MM.1S (cell line): ENCODE measurements at regions not wholly inside any gene's neighbourhood (a gene's known extent, or its start where the extent isn't known, plus 50 kb on each side); places are given as distances from the start of the nearest gene placed in this dataset.

Experiments used
- DNase-seq: peaks from one replicate; pipeline ENCODE4 v3.0.0-alpha.2; 2015
- H2AFZ ChIP-seq: fragments of 300-600 bp; sonication (generic); 2 replicates; pipeline ENCODE4 v1.6.0; 2016; ENCODE audit warnings: antibody characterized with exemption, low read length
- H3F3A ChIP-seq: fragments of 300-600 bp; sonication (generic); 2 replicates; pipeline ENCODE4 v1.6.1; 2016; ENCODE audit warnings: mild to moderate bottlenecking, antibody characterized with exemption, low read length, moderate library complexity, mixed read lengths; ENCODE audit not compliant: insufficient read depth
- H3K27ac ChIP-seq: fragments of 300-600 bp; sonication (generic); 2 replicates; pipeline ENCODE4 v1.5.1; 2016; ENCODE audit warnings: mild to moderate bottlenecking, low read length
- H3K27me3 ChIP-seq: fragments of 300-600 bp; sonication (generic); replicated peaks from 2 replicates; pipeline ENCODE4 v1.6.0; 2016; ENCODE audit warnings: low read length; ENCODE audit not compliant: insufficient read depth
- H3K36me3 ChIP-seq: fragments of 300-600 bp; sonication (generic); replicated peaks from 2 replicates; pipeline ENCODE4 v1.6.1; 2016; ENCODE audit warnings: mild to moderate bottlenecking, low read length, mixed read lengths; ENCODE audit not compliant: insufficient read depth
- H3K4me1 ChIP-seq: fragments of 300-600 bp; sonication (generic); 2 replicates; pipeline ENCODE4 v1.6.1; 2016; ENCODE audit warnings: low read length, mixed read lengths
- H3K4me2 ChIP-seq: fragments of 300-600 bp; sonication (generic); 2 replicates; pipeline ENCODE4 v1.6.0; 2016; ENCODE audit warnings: low read depth, low read length
- H3K4me3 ChIP-seq: fragments of 300-600 bp; sonication (generic); 2 replicates; pipeline ENCODE4 v1.5.1; 2016; ENCODE audit warnings: low read length, mixed read lengths
- H3K79me2 ChIP-seq: fragments of 300-600 bp; sonication (generic); 2 replicates; pipeline ENCODE4 v1.6.1; 2016; ENCODE audit warnings: mixed run types, low read length, mixed read lengths
- H3K9ac ChIP-seq: fragments of 300-600 bp; sonication (generic); 2 replicates; pipeline ENCODE4 v1.6.1; 2016; ENCODE audit warnings: low read length, mixed read lengths
- H3K9me2 ChIP-seq: fragments of 300-600 bp; sonication (generic); replicated peaks from 2 replicates; pipeline ENCODE4 v1.6.1; 2016; ENCODE audit warnings: mild to moderate bottlenecking, low read length, mixed read lengths; ENCODE audit not compliant: insufficient read depth
- H3K9me3 ChIP-seq: fragments of 300-600 bp; sonication (generic); replicated peaks from 2 replicates; pipeline ENCODE4 v1.6.1; 2016; ENCODE audit warnings: mild to moderate bottlenecking, low read length, mixed read lengths; ENCODE audit not compliant: insufficient read depth
- H4K20me1 ChIP-seq: fragments of 300-600 bp; sonication (generic); 2 replicates; pipeline ENCODE4 v1.6.1; 2016; ENCODE audit warnings: mild to moderate bottlenecking, low read length, moderate library complexity, mixed read lengths; ENCODE audit not compliant: insufficient read depth
- CTCF ChIP-seq: fragments of 300-600 bp; sonication (generic); IDR thresholded peaks from 2 replicates; pipeline ENCODE4 v1.5.1; 2016; ENCODE audit warnings: antibody characterized with exemption, low read length, mixed read lengths
- EZH2 ChIP-seq: fragments of 300-600 bp; sonication (generic); optimal IDR thresholded peaks from 2 replicates; pipeline ENCODE3; 2017; ENCODE audit warnings: low read depth, mild to moderate bottlenecking, antibody characterized with exemption, low read length, mixed read lengths
- EZH2phosphoT487 ChIP-seq: fragments of 300-600 bp; sonication (generic); IDR thresholded peaks from 2 replicates; pipeline ENCODE4 v1.6.1; 2018; ENCODE audit warnings: antibody characterized with exemption, low read length

- no peaks in the 10 kb centered on the region for H3K9me2 ChIP-seq
- no peaks in the 10 kb centered on the region for H3F3A ChIP-seq
- no peaks in the 10 kb centered on the region for H3K79me2 ChIP-seq
- no peak for DNase-seq
- no peaks in the 10 kb centered on the region for H3K9me3 ChIP-seq
- H3K36me3 ChIP-seq, result no peaks in the 10 kb centered on the region
- peaks cover 21% of the 10 kb centered on the region for H3K27me3 ChIP-seq
- no peak overlapping the region for H3K4me3 ChIP-seq
- H4K20me1 ChIP-seq, result no peaks in the 10 kb centered on the region
- no peak overlapping the region for H2AFZ ChIP-seq
- no peak overlapping the region for H3K9ac ChIP-seq
- H3K4me2 ChIP-seq, result no peak overlapping the region
- H3K27ac ChIP-seq, result no peak overlapping the region
- TF ChIP-seq EZH2phosphoT487 (no peak), EZH2 (no peak), CTCF (no peak)
- H3K4me1 ChIP-seq, result no peaks in the 10 kb centered on the region
Measured at GRCh38 chr16:88318051-88318450, 64.7 kb upstream of the ZNF469 start.

GRCh38 chr16:88318521-88318920, 64.2 kb upstream of the ZNF469 start:
- no peak overlapping the region for H3K4me2 ChIP-seq
- no peaks in the 10 kb centered on the region for H3K79me2 ChIP-seq
- H3K27ac ChIP-seq, result no peak overlapping the region
- no peaks in the 10 kb centered on the region for H3K9me3 ChIP-seq
- no peak overlapping the region for H2AFZ ChIP-seq
- H3F3A ChIP-seq, result no peaks in the 10 kb centered on the region
- no peak overlapping the region for H3K9ac ChIP-seq
- no peaks in the 10 kb centered on the region for H3K4me1 ChIP-seq
- no peaks in the 10 kb centered on the region for H3K36me3 ChIP-seq
- H3K9me2 ChIP-seq, result no peaks in the 10 kb centered on the region
- no peaks in the 10 kb centered on the region for H4K20me1 ChIP-seq
- peaks cover 16% of the 10 kb centered on the region for H3K27me3 ChIP-seq
- no peak for DNase-seq
- TF ChIP-seq EZH2phosphoT487 (no peak), CTCF (no peak), EZH2 (no peak)
- H3K4me3 ChIP-seq, result no peak overlapping the region

GRCh38 chr16:88319116-88319965, 63.4 kb upstream of the ZNF469 start:
- H3K27me3 ChIP-seq, result peaks cover 16% of the 10 kb centered on the region
- no peak overlapping the region for H3K27ac ChIP-seq
- no peak overlapping the region for H3K4me2 ChIP-seq
- H3K9ac ChIP-seq, result no peak overlapping the region
- H3K9me3 ChIP-seq, result no peaks in the 10 kb centered on the region
- H4K20me1 ChIP-seq, result no peaks in the 10 kb centered on the region
- no peak for TF ChIP-seq EZH2phosphoT487
- TF ChIP-seq CTCF, result no peak
- no peak for TF ChIP-seq EZH2
- no peaks in the 10 kb centered on the region for H3K36me3 ChIP-seq
- DNase-seq, result no peak
- H3K4me3 ChIP-seq, result no peak overlapping the region
- H3K79me2 ChIP-seq, result no peaks in the 10 kb centered on the region
- H3K4me1 ChIP-seq, result no peaks in the 10 kb centered on the region
- H3F3A ChIP-seq, result no peaks in the 10 kb centered on the region
- no peak overlapping the region for H2AFZ ChIP-seq
- H3K9me2 ChIP-seq, result no peaks in the 10 kb centered on the region
